Peyer's patch (tissue), 4 donors: ENCODE measurements at regions not wholly inside any gene's neighbourhood (a gene's known extent, or its start where the extent isn't known, plus 50 kb on each side); places are given as distances from the start of the nearest gene placed in this dataset.

Source experiments
- CTCF ChIP-seq, 6 experiments: fragments of 450-650 bp in 4 of 6; fragments of 200-600 bp in 2 of 6; sonication (generic) in 1 of 6; IDR thresholded peaks; one replicate each; pipeline ENCODE4 v1.5.1; 2017 to 2019; ENCODE audit warnings: antibody characterized with exemption in 6 of 6, mild to moderate bottlenecking in 3 of 6, moderate library complexity in 1 of 6
- POLR2A ChIP-seq, 2 donors: fragments of 450-650 bp; IDR thresholded peaks; one replicate each; pipeline ENCODE4 v1.5.1; 2017; ENCODE audit warnings: antibody characterized with exemption in 2 of 2, mild to moderate bottlenecking in 2 of 2, moderate library complexity in 2 of 2

GRCh38 chr10:109030581-109031210 is 892.6 kb downstream of the XPNPEP1 start:
- TF ChIP-seq POLR2A (IDR thresholded peaks at IDR 0.05): no peak
- TF ChIP-seq CTCF (IDR thresholded peaks at IDR 0.05): no peak
